Suppressor macrophage treated with lipopolysaccharide for 4 hours (primary cell): ENCODE measurements at regions not wholly inside any gene's neighbourhood (a gene's known extent, or its start where the extent isn't known, plus 50 kb on each side); places are given as distances from the start of the nearest gene placed in this dataset.
"Not testable (repeated sequence)": the region's sequence is repeated elsewhere in the genome, so short reads cannot be mapped to it uniquely, and the experiment has no call there.

Experiments
- DNase-seq: peaks from one replicate; pipeline ENCODE4 v3.0.0-alpha.2; 2020

DNA sequence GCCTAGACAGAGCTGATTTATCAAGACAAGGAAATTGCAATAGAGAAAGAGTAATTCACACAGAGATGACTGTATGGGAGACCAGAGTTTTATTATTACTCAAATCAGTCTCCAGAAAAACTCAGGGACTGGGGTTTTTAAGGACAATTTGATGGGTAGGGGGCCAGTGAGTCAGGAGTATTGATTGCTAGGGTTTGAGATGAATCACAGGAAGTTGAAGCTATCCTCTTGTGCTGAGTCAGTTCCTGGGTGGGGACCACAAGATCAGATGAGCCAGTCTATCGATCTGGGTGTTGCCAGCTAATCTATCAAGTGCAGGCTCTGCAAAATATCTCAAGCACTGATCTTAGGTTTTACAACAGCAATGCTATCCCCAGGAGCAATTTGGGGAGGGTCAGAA, 87.4 kb upstream of the TGIF2LY start:
- not testable (repeated sequence) for DNase-seq

DNA sequence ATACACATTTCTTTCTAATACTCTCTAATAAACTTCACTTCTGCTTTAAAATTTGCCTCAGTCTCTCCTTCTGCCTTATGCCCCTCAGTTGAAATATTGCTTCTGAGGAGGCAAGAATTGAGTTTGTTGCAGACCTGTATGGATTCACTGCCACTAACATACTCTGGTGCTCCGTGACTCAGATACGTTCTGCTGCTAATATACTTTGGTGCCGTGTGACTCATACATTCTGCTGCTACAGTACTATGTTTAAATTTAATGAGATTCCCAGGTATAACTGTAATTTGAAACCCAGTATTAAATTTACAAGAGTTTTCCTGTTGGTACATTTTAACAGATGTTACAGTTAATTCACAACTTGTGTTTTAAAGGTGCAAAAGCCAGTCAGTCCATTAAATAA, 84.3 kb upstream of the TGIF2LY start:
- DNase-seq: not testable (repeated sequence)

DNA sequence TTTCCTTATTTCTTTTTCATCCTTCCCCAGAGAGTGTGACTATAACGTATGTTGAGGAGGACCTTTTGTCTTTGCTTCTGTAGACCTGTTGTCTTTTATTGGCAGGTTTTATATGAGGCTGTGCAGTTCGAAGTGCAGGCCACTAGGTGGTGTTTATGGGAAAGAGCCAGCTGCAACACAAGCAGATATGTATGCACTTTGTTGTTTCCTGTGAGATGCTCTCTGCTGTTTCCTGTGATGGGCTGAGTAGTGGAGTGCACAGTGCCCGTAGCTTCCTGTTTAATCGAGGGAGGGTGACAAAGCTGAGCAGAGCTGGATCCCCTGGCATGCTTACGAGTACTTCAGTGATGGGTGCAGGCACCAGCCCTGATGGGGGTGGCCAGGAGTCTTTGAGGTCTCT, 51.8 kb upstream of the TGIF2LY start:
- DNase-seq: peak; percentile 7
